Activated naive CD8-positive, alpha-beta T cell treated with anti-CD3 and anti-CD28 coated beads for 36 hours (primary cell): ENCODE measurements at regions not wholly inside any gene's neighbourhood (a gene's known extent, or its start where the extent isn't known, plus 50 kb on each side); places are given as distances from the start of the nearest gene placed in this dataset.
"Not testable (repeated sequence)": the region's sequence is repeated elsewhere in the genome, so short reads cannot be mapped to it uniquely, and the experiment has no call there.

Source experiments
- DNase-seq: peaks from one replicate; pipeline ENCODE4 v3.0.0; 2021
- H3K27ac Mint-ChIP-seq: one replicate; pipeline ENCODE4 v1.8.0; 2022; ENCODE audit warnings: mild to moderate bottlenecking, moderate library complexity, mixed read lengths
- H3K27me3 Mint-ChIP-seq: one replicate; pipeline ENCODE4 v1.8.0; 2022; ENCODE audit warnings: mild to moderate bottlenecking, mixed read lengths
- H3K36me3 Mint-ChIP-seq: one replicate; pipeline ENCODE4 v1.8.0; 2021; ENCODE audit warnings: mild to moderate bottlenecking, mixed read lengths
- H3K4me1 Mint-ChIP-seq: one replicate; pipeline ENCODE4 v1.8.0; 2021; ENCODE audit warnings: mixed read lengths
- H3K4me3 Mint-ChIP-seq: one replicate; pipeline ENCODE4 v1.8.0; 2022; ENCODE audit warnings: mild to moderate bottlenecking, moderate library complexity, mixed read lengths
- H3K9me3 Mint-ChIP-seq: one replicate; pipeline ENCODE4 v1.8.0; 2022; ENCODE audit warnings: mixed read lengths

- Mint-ChIP-seq H3K4me1 (no peaks in the 10 kb centered on the region), H3K4me3 (no peak overlapping the region), H3K27ac (no peak overlapping the region), H3K9me3 (peaks cover 5% of the 10 kb centered on the region), H3K36me3 (no peaks in the 10 kb centered on the region), H3K27me3 (no peaks in the 10 kb centered on the region)
- DNase-seq: no peak
Measured at GRCh38 chr5:123718238-123718637, 206.3 kb downstream of the CSNK1G3 start.

GRCh38 chr5:123717139-123717538 lies 205.2 kb downstream of the CSNK1G3 start:
- Mint-ChIP-seq H3K27ac (no peak overlapping the region), H3K27me3 (no peaks in the 10 kb centered on the region), H3K36me3 (no peaks in the 10 kb centered on the region), H3K9me3 (peaks cover 6% of the 10 kb centered on the region), H3K4me1 (no peaks in the 10 kb centered on the region), H3K4me3 (no peak overlapping the region)
- no peak for DNase-seq

GRCh38 chr5:123710031-123710430 lies 198.1 kb downstream of the CSNK1G3 start:
- no peaks in the 10 kb centered on the region for H3K27me3 Mint-ChIP-seq
- no peaks in the 10 kb centered on the region for H3K4me1 Mint-ChIP-seq
- peaks cover 4% of the 10 kb centered on the region for H3K9me3 Mint-ChIP-seq
- H3K27ac Mint-ChIP-seq: no peak overlapping the region
- H3K4me3 Mint-ChIP-seq: no peak overlapping the region
- H3K36me3 Mint-ChIP-seq: no peaks in the 10 kb centered on the region
- DNase-seq: no peak

- Mint-ChIP-seq H3K9me3 (peaks cover 4% of the 10 kb centered on the region), H3K27me3 (no peaks in the 10 kb centered on the region), H3K27ac (no peak overlapping the region), H3K36me3 (no peaks in the 10 kb centered on the region), H3K4me1 (no peaks in the 10 kb centered on the region), H3K4me3 (no peak overlapping the region)
- no peak for DNase-seq
Measured at GRCh38 chr5:123709422-123709821, 197.4 kb downstream of the CSNK1G3 start.

GRCh38 chr5:123708074-123708806 lies 196.3 kb downstream of the CSNK1G3 start:
- no peak overlapping the region for H3K4me3 Mint-ChIP-seq
- DNase-seq: no peak
- peaks cover under 1% of the 10 kb centered on the region for H3K9me3 Mint-ChIP-seq
- no peaks in the 10 kb centered on the region for H3K4me1 Mint-ChIP-seq
- no peak overlapping the region for H3K27ac Mint-ChIP-seq
- no peaks in the 10 kb centered on the region for H3K27me3 Mint-ChIP-seq
- no peaks in the 10 kb centered on the region for H3K36me3 Mint-ChIP-seq

GRCh38 chr5:123706531-123706930 lies 194.6 kb downstream of the CSNK1G3 start:
- Mint-ChIP-seq H3K36me3 (no peaks in the 10 kb centered on the region), H3K4me1 (no peaks in the 10 kb centered on the region), H3K27ac (no peak overlapping the region), H3K9me3 (no peaks in the 10 kb centered on the region), H3K4me3 (no peak overlapping the region), H3K27me3 (no peaks in the 10 kb centered on the region)
- no peak for DNase-seq

- no peaks in the 10 kb centered on the region for H3K4me1 Mint-ChIP-seq
- no peaks in the 10 kb centered on the region for H3K27me3 Mint-ChIP-seq
- DNase-seq: no peak
- no peak overlapping the region for H3K27ac Mint-ChIP-seq
- no peaks in the 10 kb centered on the region for H3K9me3 Mint-ChIP-seq
- no peak overlapping the region for H3K4me3 Mint-ChIP-seq
- H3K36me3 Mint-ChIP-seq: no peaks in the 10 kb centered on the region
Measured at GRCh38 chr5:123705741-123706140, 193.8 kb downstream of the CSNK1G3 start.

GRCh38 chr5:123701511-123702200 lies 189.7 kb downstream of the CSNK1G3 start:
- DNase-seq: no peak

GRCh38 chr5:123700624-123701287 lies 188.8 kb downstream of the CSNK1G3 start:
- Mint-ChIP-seq H3K27me3 (no peaks in the 10 kb centered on the region), H3K27ac (no peak overlapping the region), H3K4me1 (no peaks in the 10 kb centered on the region), H3K4me3 (no peak overlapping the region), H3K36me3 (no peaks in the 10 kb centered on the region), H3K9me3 (no peaks in the 10 kb centered on the region)
- DNase-seq: no peak

More at GRCh38 chr5:123701511-123702200, 189.7 kb downstream of the CSNK1G3 start:
- Mint-ChIP-seq H3K4me1 (no peaks in the 10 kb centered on the region), H3K36me3 (no peaks in the 10 kb centered on the region), H3K27ac (no peak overlapping the region), H3K27me3 (no peaks in the 10 kb centered on the region), H3K4me3 (no peak overlapping the region), H3K9me3 (no peaks in the 10 kb centered on the region)

- H3K27ac Mint-ChIP-seq: no peak overlapping the region
- no peak overlapping the region for H3K4me3 Mint-ChIP-seq
- H3K36me3 Mint-ChIP-seq: no peaks in the 10 kb centered on the region
- H3K4me1 Mint-ChIP-seq: no peaks in the 10 kb centered on the region
- no peaks in the 10 kb centered on the region for H3K27me3 Mint-ChIP-seq
- DNase-seq: no peak
- H3K9me3 Mint-ChIP-seq: no peaks in the 10 kb centered on the region
Measured at GRCh38 chr5:123699571-123699970, 187.6 kb downstream of the CSNK1G3 start.

GRCh38 chr5:123698937-123699336 lies 187.0 kb downstream of the CSNK1G3 start:
- not testable (repeated sequence) for H3K4me3 Mint-ChIP-seq, H3K27ac Mint-ChIP-seq, H3K4me1 Mint-ChIP-seq, H3K36me3 Mint-ChIP-seq, H3K27me3 Mint-ChIP-seq, DNase-seq, H3K9me3 Mint-ChIP-seq

GRCh38 chr5:123696921-123697341 lies 185.0 kb downstream of the CSNK1G3 start:
- no peaks in the 10 kb centered on the region for H3K27me3 Mint-ChIP-seq

GRCh38 chr5:123690821-123691220 lies 178.8 kb downstream of the CSNK1G3 start:
- no peak for DNase-seq
- H3K4me1 Mint-ChIP-seq: no peaks in the 10 kb centered on the region
- H3K36me3 Mint-ChIP-seq: no peaks in the 10 kb centered on the region
- no peaks in the 10 kb centered on the region for H3K9me3 Mint-ChIP-seq
- no peak overlapping the region for H3K4me3 Mint-ChIP-seq
- no peak overlapping the region for H3K27ac Mint-ChIP-seq
- peaks cover 3% of the 10 kb centered on the region for H3K27me3 Mint-ChIP-seq

More at GRCh38 chr5:123696921-123697341, 185.0 kb downstream of the CSNK1G3 start:
- no peaks in the 10 kb centered on the region for H3K36me3 Mint-ChIP-seq
- no peak overlapping the region for H3K4me3 Mint-ChIP-seq
- H3K27ac Mint-ChIP-seq: no peak overlapping the region
- DNase-seq: no peak
- no peaks in the 10 kb centered on the region for H3K4me1 Mint-ChIP-seq
- H3K9me3 Mint-ChIP-seq: no peaks in the 10 kb centered on the region

- Mint-ChIP-seq H3K9me3 (peaks cover 14% of the 10 kb centered on the region), H3K4me1 (no peaks in the 10 kb centered on the region), H3K36me3 (no peaks in the 10 kb centered on the region), H3K4me3 (no peak overlapping the region), H3K27me3 (peaks cover 7% of the 10 kb centered on the region), H3K27ac (no peak overlapping the region)
- no peak for DNase-seq
Measured at GRCh38 chr5:123681061-123681460, 169.1 kb downstream of the CSNK1G3 start.

- H3K27ac Mint-ChIP-seq: no peak overlapping the region
- H3K9me3 Mint-ChIP-seq: peaks cover 2% of the 10 kb centered on the region
- H3K4me3 Mint-ChIP-seq: no peak overlapping the region
- H3K36me3 Mint-ChIP-seq: no peaks in the 10 kb centered on the region
- DNase-seq: no peak
- peaks cover 4% of the 10 kb centered on the region for H3K27me3 Mint-ChIP-seq
- no peaks in the 10 kb centered on the region for H3K4me1 Mint-ChIP-seq
Measured at GRCh38 chr5:123673107-123673506, 161.1 kb downstream of the CSNK1G3 start.
